ENCODE measurements at regions not wholly inside any gene's neighbourhood (a gene's known extent, or its start where the extent isn't known, plus 50 kb on each side); places are given as distances from the start of the nearest gene placed in this dataset.

- DNase-seq, result no peak
These were observed 230.7 kb downstream of the HLX start for GRCh38 chr1:221109930-221110329.

- no peak for DNase-seq
These were observed 237.9 kb downstream of the HLX start for GRCh38 chr1:221117133-221117532.

GRCh38 chr1:221117548-221117951 lies 238.3 kb downstream of the HLX start:
- DNase-seq, result no peak

- no peak for DNase-seq
These were observed 239.1 kb downstream of the HLX start for GRCh38 chr1:221118176-221118937.

GRCh38 chr1:221118938-221119320 lies 239.7 kb downstream of the HLX start:
- DNase-seq, result no peak

GRCh38 chr1:221122501-221122900 lies 243.3 kb downstream of the HLX start:
- DNase-seq, result no peak

- DNase-seq, result no peak
These were observed 246.7 kb downstream of the HLX start for GRCh38 chr1:221125976-221126375.

GRCh38 chr1:221137666-221138065 lies 258.4 kb downstream of the HLX start:
- DNase-seq, result no peak

GRCh38 chr1:221138516-221138915 lies 259.3 kb downstream of the HLX start:
- no peak for DNase-seq

- no peak for DNase-seq
These were observed 260.7 kb downstream of the HLX start for GRCh38 chr1:221139991-221140390.

GRCh38 chr1:221141096-221141495 lies 261.9 kb downstream of the HLX start:
- no peak for DNase-seq

- DNase-seq, result no peak
These were observed 262.5 kb downstream of the HLX start for GRCh38 chr1:221141606-221142285.

- DNase-seq, result no peak
These were observed 269.4 kb downstream of the HLX start for GRCh38 chr1:221148660-221149059.

- no peak for DNase-seq
These were observed 269.9 kb downstream of the HLX start for GRCh38 chr1:221149111-221149510.

- DNase-seq, result no peak
These were observed 270.4 kb downstream of the HLX start for GRCh38 chr1:221149555-221150075.

- DNase-seq, result no peak
These were observed 271.8 kb downstream of the HLX start for GRCh38 chr1:221150996-221151395.

GRCh38 chr1:221154932-221155331 lies 275.7 kb downstream of the HLX start:
- DNase-seq, result no peak

GRCh38 chr1:221157026-221157761 lies 278.0 kb downstream of the HLX start:
- no peak for DNase-seq

- no peak for DNase-seq
These were observed 280.4 kb downstream of the HLX start for GRCh38 chr1:221159608-221160007.

GRCh38 chr1:221161571-221162041 lies 282.4 kb downstream of the HLX start:
- DNase-seq, result no peak

GRCh38 chr1:221162352-221162751 lies 283.1 kb downstream of the HLX start:
- no peak for DNase-seq

- no peak for DNase-seq
These were observed 283.7 kb downstream of the HLX start for GRCh38 chr1:221162939-221163338.

- no peak for DNase-seq
These were observed 284.8 kb downstream of the HLX start for GRCh38 chr1:221164029-221164428.

Data from stimulated activated naive CD4-positive, alpha-beta T cell treated with Interleukin-2 at 50 U/mL for 16 hours (primary cell).